GM13976 (cell line): ENCODE measurements at regions not wholly inside any gene's neighbourhood (a gene's known extent, or its start where the extent isn't known, plus 50 kb on each side); places are given as distances from the start of the nearest gene placed in this dataset.

Experiments used
- DNase-seq: peaks from one replicate; pipeline ENCODE4 v3.0.0; 2012; ENCODE audit warnings: low spot score
- in situ Hi-C: fragments of 300-500 bp; cut with MboI; formaldehyde crosslinking; loops from one replicate; pipeline ENCODE4 v1.12.0; 2022; ENCODE audit warnings: low sequenced_read_pairs, mixed read lengths, inconsistent platforms; ENCODE audit not compliant: unreplicated experiment
- TF ChIP-seq, protein P1 (sequence below): IDR thresholded peaks from 2 replicates; pipeline ENCODE4 v1.5.1; 2012; ENCODE audit warnings: borderline replicate concordance, mild to moderate bottlenecking; ENCODE audit not compliant: insufficient read depth; ENCODE audit errors: extremely low read depth, missing control alignments, control extremely low read depth

DNA sequence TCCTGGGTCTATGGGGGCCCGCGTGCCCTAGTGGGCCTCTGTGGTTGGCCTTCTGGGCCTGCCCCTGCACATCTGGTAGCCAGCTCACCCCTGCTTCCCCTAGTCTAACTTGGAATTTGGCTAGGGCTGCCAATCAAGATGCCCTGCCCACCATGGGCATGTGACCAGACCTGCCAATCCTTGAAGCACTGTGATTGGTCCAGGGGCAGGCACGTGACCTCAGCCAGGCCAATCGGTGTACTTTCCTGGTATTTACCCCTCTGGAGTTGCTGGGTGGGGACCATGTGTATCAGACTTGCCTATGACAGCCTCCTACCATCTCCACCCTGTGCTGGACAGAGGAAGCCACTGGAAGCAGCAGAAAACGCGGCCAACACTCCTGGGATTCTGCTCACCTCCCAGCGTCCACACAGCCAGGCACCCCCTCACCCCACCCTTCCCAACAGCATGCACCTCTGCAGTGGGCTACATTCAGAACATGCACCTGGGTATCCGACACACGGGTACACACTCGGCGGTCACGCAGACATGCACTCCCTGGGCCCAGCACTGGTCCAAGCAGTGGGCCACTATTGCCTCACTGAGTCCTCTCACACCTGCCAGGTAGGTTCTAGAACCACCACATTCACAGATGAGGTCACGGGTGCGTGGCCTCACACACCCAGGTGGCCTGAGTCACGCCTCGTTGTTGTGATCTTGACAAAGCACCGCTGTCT is 96.9 kb downstream of the RBFOX3 start:
- in situ Hi-C loops = no loop called here
- DNase-seq = no peak
- TF ChIP-seq, protein P1, sequence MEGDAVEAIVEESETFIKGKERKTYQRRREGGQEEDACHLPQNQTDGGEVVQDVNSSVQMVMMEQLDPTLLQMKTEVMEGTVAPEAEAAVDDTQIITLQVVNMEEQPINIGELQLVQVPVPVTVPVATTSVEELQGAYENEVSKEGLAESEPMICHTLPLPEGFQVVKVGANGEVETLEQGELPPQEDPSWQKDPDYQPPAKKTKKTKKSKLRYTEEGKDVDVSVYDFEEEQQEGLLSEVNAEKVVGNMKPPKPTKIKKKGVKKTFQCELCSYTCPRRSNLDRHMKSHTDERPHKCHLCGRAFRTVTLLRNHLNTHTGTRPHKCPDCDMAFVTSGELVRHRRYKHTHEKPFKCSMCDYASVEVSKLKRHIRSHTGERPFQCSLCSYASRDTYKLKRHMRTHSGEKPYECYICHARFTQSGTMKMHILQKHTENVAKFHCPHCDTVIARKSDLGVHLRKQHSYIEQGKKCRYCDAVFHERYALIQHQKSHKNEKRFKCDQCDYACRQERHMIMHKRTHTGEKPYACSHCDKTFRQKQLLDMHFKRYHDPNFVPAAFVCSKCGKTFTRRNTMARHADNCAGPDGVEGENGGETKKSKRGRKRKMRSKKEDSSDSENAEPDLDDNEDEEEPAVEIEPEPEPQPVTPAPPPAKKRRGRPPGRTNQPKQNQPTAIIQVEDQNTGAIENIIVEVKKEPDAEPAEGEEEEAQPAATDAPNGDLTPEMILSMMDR = no peak

DNA sequence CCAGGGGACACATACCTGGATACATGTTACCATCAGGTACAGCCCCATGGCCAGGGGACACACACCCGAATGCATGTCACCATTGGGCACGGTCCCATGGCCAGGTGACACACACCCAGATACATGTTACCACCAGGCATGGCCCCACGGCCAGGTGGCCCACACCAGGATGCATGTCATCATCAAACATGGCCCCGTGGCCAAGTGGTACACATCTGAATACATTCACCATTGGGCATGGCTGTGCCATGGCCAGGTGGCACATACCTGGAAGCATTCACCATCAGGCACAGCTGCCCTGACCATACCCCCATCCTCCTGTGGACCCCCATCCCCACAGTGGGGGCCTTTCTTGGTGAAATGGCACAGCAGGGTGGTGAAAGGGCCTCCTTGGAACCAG is 97.6 kb downstream of the RBFOX3 start:
- TF ChIP-seq, protein P1 = no peak
- in situ Hi-C loops = no loop called here
- DNase-seq = no peak

DNA sequence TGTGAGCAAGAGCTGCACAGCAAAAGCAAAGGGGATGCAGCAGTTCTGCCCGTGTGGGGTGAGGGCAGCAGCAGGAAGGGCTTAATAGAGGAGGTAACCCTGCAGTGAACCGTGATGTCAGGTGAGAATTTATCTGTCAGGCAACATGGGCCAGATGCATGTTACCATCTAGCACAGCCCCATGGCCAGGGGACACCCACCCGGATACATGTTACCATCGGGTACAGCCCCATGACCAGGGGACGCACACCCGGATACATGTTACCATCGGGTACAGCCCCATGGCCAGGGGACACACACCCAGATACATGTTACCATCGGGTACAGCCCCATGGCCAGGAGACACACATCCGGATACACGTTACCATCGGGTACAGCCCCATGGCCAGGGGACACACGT is 99.4 kb downstream of the RBFOX3 start:
- DNase-seq = no peak
- in situ Hi-C loops = no loop called here
- TF ChIP-seq, protein P1 = no peak

DNA sequence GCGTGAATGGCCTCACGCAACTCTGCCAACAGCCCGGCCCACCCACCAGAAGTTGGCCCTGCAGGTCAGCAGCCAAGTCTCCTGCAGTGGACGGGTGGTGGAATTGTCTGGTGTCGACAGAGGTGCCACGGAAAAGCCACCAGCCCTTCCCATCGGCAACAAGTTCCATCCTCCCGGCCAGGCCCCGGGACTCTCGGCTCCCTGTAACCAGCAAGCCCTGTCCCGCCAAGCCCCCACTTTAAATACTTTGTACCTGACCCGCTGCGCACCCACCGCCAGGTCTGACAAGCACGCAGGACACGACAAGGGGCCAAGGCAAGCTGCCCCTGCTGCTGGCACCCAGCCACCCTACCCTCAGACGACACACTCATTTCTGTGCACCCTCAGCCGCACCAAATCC is 100.8 kb downstream of the RBFOX3 start:
- in situ Hi-C loops = no loop called here
- DNase-seq = no peak
- TF ChIP-seq, protein P1 = no peak

DNA sequence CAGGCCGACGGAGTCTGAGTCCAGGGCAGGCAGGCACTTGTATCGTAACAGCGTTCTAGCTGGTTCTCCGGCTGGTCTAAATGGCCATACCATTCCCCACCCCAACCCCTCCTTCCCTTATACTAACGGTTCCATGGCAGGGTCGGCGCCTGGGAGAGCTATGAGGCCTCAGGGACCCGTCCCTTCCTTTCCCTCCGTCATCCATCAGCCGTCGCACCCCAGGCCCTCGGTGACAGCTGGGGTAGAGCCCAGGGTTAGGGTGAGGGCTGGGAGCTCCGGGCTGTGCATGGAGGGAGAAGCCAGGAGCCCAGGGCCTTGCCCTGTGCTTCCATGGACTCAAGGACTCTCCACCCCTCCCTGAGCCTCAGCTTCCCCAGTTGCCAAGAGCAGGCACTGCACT is 101.4 kb downstream of the RBFOX3 start:
- no peak for DNase-seq
- in situ Hi-C loops = no loop called here

DNA sequence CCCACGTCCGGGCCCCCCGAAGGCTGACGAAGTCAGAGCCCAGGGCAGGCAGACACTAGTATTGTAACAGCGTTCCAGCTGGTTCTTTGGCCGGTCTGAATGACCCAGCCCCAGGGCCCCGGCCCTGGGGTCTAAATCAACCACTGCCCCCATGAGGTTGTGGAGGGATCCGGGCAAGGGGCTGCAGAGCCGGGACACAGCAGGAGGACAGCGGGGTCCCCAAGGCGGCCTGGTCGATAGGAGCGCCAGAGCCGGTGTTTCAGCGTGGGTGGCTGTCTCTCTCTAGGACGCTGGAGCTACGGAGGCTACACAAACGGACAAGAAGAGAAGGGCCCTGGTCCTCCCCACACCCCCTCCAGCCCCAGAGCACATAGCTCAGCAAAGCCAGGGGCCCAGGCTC is 101.8 kb downstream of the RBFOX3 start:
- in situ Hi-C loops = no loop called here
- TF ChIP-seq, protein P1 = no peak
- DNase-seq = no peak

More for the DNA sequence above, 101.4 kb downstream of the RBFOX3 start:
- TF ChIP-seq, protein P1 = no peak
